ENCODE measurements at regions not wholly inside any gene's neighbourhood (a gene's known extent, or its start where the extent isn't known, plus 50 kb on each side); places are given as distances from the start of the nearest gene placed in this dataset.

GRCh38 chr2:196314157-196314556 lies 142.8 kb upstream of the STK17B start:
- DNase-seq (ENCODE audit: low read depth in 1 of 2, low spot score in 1 of 2), result no peak

GRCh38 chr2:196314780-196315179 lies 143.4 kb upstream of the STK17B start:
- DNase-seq (ENCODE audit: low read depth in 1 of 2, low spot score in 1 of 2), result no peak

- no peak for DNase-seq (ENCODE audit: low read depth in 1 of 2, low spot score in 1 of 2)
Measured at GRCh38 chr2:196315388-196316049, 144.1 kb upstream of the STK17B start.

GRCh38 chr2:196316050-196316430 lies 144.7 kb upstream of the STK17B start:
- DNase-seq (ENCODE audit: low read depth in 1 of 2, low spot score in 1 of 2), result no peak

- DNase-seq (ENCODE audit: low read depth in 1 of 2, low spot score in 1 of 2), result no peak
Measured at GRCh38 chr2:196318517-196319377, 147.4 kb upstream of the STK17B start.

GRCh38 chr2:196322973-196323810 lies 151.8 kb upstream of the STK17B start:
- DNase-seq (ENCODE audit: low read depth in 1 of 2, low spot score in 1 of 2), result no peak

- no peak for DNase-seq (ENCODE audit: low read depth in 1 of 2, low spot score in 1 of 2)
Measured at GRCh38 chr2:196324211-196324610, 152.8 kb upstream of the STK17B start.

- DNase-seq (ENCODE audit: low read depth in 1 of 2, low spot score in 1 of 2), result no peak
Measured at GRCh38 chr2:196328088-196328680, 156.8 kb upstream of the STK17B start.

- no peak for DNase-seq (ENCODE audit: low read depth in 1 of 2, low spot score in 1 of 2)
Measured at GRCh38 chr2:196329959-196330358, 158.6 kb upstream of the STK17B start.

- DNase-seq (ENCODE audit: low read depth in 1 of 2, low spot score in 1 of 2), result no peak
Measured at GRCh38 chr2:196330645-196331044, 159.3 kb upstream of the STK17B start.

GRCh38 chr2:196331143-196331542 lies 159.8 kb upstream of the STK17B start:
- DNase-seq (ENCODE audit: low read depth in 1 of 2, low spot score in 1 of 2), result no peak

GRCh38 chr2:196331851-196332250 lies 160.5 kb upstream of the STK17B start:
- no peak for DNase-seq (ENCODE audit: low read depth in 1 of 2, low spot score in 1 of 2)

- no peak for DNase-seq (ENCODE audit: low read depth in 1 of 2, low spot score in 1 of 2)
Measured at GRCh38 chr2:196333397-196333796, 162.0 kb upstream of the STK17B start.

- no peak for DNase-seq (ENCODE audit: low read depth in 1 of 2, low spot score in 1 of 2)
Measured at GRCh38 chr2:196334710-196335109, 163.3 kb upstream of the STK17B start.

- no peak for DNase-seq (ENCODE audit: low read depth in 1 of 2, low spot score in 1 of 2)
Measured at GRCh38 chr2:196335221-196335634, 163.8 kb upstream of the STK17B start.

GRCh38 chr2:196336207-196336606 lies 164.8 kb upstream of the STK17B start:
- DNase-seq (ENCODE audit: low read depth in 1 of 2, low spot score in 1 of 2), result no peak

GRCh38 chr2:196336715-196337114 lies 165.3 kb upstream of the STK17B start:
- no peak for DNase-seq (ENCODE audit: low read depth in 1 of 2, low spot score in 1 of 2)

- no peak for DNase-seq (ENCODE audit: low read depth in 1 of 2, low spot score in 1 of 2)
Measured at GRCh38 chr2:196337208-196337953, 166.0 kb upstream of the STK17B start.

GRCh38 chr2:196338440-196338839 lies 167.1 kb upstream of the STK17B start:
- DNase-seq (ENCODE audit: low read depth in 1 of 2, low spot score in 1 of 2), result no peak

- DNase-seq (ENCODE audit: low read depth in 1 of 2, low spot score in 1 of 2), result no peak
Measured at GRCh38 chr2:196341277-196341841, 170.0 kb upstream of the STK17B start.
